Fibroblast of peridontal ligament (primary cell): ENCODE measurements at regions not wholly inside any gene's neighbourhood (a gene's known extent, or its start where the extent isn't known, plus 50 kb on each side); places are given as distances from the start of the nearest gene placed in this dataset.
"Not testable (repeated sequence)": the region's sequence is repeated elsewhere in the genome, so short reads cannot be mapped to it uniquely, and the experiment has no call there.

Source experiments
- DNase-seq: peaks from one replicate; pipeline ENCODE4 v3.0.0-alpha.2; 2010; ENCODE audit errors: extremely low read depth

- DNase-seq, result not testable (repeated sequence)
Observed at GRCh38 chr3:144023543-144023942, 51.9 kb downstream of the DIPK2A start.

- DNase-seq, result no peak
Observed at GRCh38 chr3:144028798-144029411, 57.3 kb downstream of the DIPK2A start.

DNA sequence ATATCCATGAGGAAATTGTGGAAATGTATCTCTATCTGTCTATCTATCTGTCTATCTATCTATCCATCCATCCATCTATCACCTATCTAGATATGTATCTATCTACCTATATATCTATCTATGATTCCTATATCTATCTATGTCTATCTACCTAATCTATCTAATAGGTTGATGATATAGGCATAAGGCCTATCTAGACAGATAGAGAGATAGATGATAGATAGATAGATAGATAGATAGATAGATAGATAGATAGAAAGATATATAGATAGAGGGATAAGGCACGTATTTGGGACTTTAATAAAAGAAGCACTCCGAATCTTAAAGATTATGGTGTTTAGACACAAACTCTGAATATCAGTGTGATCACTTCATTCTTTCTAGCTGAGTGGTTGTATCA is 58.1 kb downstream of the DIPK2A start:
- DNase-seq, result no peak

GRCh38 chr3:144031938-144032337 is 60.3 kb downstream of the DIPK2A start:
- DNase-seq, result no peak

DNA sequence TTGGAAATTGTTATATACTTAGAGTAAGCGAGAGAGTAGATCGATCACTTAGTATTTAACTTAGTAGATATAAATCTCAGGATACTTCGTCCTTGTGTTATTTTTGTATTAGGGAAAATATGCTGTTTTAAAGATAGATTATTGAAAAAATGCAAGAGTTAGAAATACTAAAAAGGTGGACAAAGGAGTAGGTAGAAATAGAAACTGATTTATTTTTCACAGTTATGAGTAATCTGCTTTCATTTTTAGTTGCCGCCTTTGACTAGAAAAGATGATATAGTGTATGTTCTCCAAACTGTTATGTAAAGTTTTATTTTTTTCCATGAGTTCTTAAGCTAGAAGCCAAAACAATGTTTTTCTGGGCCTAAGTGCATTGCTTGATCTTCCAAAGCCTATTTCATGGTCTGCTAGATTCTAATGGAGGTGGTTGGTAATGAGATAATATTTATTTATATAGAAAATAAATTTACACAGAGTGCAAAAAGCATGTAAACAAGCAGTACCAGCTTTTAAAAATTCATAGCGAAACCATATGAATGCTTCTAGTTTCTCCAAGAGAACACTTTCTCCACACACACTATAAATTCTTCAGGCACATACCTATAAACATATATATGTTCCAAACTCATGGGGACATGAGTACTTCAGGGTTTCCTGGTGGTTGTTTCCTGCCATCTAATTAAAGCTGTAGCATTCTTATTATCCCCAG is 61.1 kb downstream of the DIPK2A start:
- DNase-seq, result no peak

DNA sequence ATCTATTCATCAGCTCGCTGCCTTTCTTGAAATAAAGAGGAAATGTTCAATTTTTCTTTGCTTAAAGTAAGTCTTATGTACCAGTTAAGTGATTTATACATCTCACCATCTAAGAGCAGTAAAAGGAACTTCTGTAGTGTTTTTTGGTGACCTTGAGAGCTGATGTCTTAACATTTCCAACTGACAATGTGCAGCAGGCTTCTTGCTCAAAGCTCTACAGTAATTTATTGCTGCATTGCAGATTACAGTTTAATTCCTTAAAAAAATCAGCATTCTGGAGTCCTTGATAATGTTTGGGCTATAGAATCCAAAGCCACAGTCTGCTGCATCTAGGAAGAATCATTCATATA is 61.6 kb downstream of the DIPK2A start:
- no peak for DNase-seq

DNA sequence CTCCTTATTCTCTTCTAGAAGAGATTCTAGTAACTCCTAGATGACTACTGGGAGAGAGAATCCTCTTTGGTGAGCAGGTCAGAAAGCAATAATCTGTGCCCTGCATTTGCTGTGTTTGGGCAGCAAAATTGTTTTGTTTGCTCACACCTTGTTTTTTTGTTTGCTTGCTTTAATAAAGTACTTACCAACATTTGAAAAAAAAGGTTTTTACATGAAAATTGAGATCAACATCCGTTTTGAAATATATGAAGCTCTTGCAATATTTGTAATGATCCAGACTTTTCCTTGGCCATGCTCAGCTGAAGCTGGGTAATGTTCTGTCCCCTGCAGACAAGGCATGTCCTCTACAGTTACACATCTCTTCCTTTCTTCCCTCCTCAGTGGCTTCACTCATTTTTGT is 62.2 kb downstream of the DIPK2A start:
- DNase-seq, result no peak

DNA sequence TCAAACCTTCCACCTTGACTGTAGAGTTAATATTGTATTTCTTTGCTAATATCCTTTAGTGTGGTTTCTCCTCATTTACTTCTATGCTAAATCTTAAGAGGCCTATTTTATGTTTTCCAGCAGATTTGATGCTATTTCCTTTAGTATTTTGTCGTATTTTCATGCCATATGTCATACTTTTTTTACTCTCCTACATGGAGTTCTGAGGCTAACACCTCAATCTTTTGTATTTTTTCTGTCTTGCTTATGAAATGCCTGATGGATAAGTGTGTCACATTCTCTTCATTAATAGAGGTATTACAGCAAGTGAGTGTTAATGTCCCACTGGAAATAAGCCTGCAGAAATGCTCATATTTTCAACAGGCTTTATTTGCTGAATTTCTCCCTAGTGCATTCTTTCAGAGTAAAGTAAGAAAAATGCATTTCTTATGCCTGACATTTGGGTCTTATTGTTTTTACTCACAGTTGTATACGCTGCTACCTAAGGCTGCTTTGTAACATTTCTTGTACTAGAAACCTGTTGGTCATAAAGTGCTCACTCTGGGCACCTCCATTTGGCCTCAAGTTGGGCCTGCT is 63.2 kb downstream of the DIPK2A start:
- DNase-seq, result no peak

- no peak for DNase-seq
Observed at GRCh38 chr3:144036498-144036897, 64.9 kb downstream of the DIPK2A start.

DNA sequence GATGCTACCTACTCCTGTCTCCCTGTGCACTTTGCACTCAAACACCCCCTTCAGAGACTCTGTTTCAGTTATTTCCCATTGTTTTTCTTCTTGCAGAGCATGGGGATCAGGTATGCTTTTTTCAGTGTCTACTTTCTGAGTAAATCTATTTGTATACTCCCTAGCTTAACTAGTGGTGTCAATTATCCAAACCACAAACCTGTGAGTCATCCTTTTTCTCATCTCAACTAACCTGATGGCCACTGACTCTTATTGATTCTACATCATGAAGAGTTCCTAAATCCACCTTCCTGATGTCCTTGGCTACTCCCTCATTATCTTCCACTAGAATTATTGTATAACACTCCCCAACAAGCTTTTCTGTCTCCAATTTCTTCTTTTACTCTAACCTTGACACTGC is 68.0 kb downstream of the DIPK2A start:
- DNase-seq, result no peak

GRCh38 chr3:144041960-144042556 is 70.4 kb downstream of the DIPK2A start:
- no peak for DNase-seq

- DNase-seq, result no peak
Observed at GRCh38 chr3:144045766-144046165, 74.1 kb downstream of the DIPK2A start.

DNA sequence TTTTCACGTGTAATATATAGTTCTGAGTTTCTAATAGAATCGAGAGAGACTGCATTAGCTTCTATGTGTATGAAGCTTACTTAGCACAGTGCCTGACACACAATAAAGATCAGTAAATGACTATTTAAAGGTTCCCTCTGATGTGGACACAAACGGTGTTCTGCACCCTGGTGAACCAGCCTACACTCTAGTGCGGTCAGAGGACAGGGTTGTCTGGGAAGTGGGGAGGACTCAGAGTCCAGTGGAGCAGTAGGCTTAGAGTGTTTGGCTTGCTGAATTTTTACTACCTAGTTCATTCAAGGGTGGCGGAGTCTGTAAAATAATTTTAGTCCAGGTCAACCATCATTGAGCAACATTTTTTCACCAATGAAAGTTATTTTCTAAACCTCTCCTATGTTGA is 77.8 kb downstream of the DIPK2A start:
- DNase-seq, result no peak

DNA sequence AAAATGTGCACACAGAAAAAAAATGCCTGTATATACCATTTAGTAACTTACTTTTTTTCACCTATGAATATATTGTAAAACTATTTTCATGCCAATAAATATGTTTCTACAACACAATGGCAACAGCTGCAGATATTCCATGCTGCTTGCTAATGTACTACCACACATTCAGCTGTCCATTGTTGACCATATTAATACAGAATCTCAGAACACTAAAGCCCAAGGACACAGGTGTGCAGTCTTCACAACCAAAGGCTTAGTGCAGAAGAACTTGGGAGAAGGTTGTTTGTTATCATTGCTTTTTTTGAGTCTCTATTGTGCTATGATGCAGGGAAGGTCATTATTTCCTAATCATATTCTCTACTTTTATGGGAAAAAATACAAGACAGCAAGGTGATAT is 79.6 kb downstream of the DIPK2A start:
- no peak for DNase-seq

DNA sequence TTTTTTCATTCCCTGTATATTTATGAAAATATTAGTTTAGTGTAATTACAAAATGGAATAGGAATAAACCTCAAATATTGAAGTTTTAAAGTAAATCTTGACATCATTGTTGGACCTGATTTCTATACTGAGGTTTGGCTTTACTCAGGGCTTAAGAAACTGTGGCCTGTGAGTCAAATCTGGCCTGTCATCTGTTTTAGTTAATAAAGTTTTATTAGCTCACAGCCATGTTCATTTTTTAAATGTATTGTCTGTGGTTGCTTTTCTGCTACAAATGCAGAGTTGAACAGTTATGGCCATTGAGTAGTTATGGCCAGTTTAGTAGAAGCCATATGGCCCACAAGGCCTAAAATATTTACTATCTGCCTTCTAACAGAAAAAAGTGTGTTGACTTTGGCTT is 80.7 kb downstream of the DIPK2A start:
- no peak for DNase-seq

GRCh38 chr3:144053121-144053520 is 81.5 kb downstream of the DIPK2A start:
- DNase-seq, result peak; percentile 17

GRCh38 chr3:144054766-144055165 is 83.1 kb downstream of the DIPK2A start:
- no peak for DNase-seq

GRCh38 chr3:144055604-144056003 is 84.0 kb downstream of the DIPK2A start:
- peak; percentile 25 for DNase-seq

DNA sequence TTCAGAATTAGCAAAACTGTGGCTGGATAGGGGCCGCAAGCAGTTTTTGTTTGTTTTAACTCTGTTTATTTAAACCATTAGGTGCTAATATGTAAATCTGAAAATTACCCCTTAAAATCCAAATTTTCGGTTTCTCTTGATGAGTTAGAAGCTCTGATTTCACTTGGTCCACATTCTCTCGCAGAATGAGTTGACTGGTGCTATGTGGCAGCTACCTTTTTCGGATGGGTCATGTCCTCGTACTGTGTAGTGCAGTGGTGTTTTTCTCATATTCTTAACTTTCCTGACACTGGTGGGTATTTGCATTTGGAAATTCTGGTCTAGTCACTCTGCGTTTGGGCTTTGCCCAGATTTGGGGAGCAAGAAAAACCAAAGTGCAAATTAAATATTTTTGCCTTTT is 87.1 kb downstream of the DIPK2A start:
- DNase-seq, result no peak

- DNase-seq, result no peak
Observed at GRCh38 chr3:144059481-144059880, 87.9 kb downstream of the DIPK2A start.

GRCh38 chr3:144060881-144061280 is 89.3 kb downstream of the DIPK2A start:
- no peak for DNase-seq

DNA sequence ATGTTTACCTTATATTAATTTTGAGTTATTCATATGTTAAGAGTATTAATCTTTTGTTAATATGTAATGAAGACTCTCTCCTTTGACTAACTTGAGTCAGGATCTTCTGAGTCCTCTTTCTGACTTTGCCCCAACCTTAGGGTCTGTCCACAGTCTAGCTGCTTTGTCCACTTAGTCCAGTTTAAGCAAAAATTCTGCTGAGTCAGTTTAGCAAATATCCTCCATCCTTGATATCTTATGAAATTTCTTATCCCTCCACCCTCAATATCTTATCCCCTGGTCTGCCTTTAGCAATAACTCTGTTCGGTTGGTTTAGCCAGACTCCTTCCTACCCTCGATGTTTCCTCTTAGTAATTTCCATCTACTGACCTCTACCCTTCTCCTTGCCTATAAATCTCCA is 91.7 kb downstream of the DIPK2A start:
- DNase-seq, result no peak

DNA sequence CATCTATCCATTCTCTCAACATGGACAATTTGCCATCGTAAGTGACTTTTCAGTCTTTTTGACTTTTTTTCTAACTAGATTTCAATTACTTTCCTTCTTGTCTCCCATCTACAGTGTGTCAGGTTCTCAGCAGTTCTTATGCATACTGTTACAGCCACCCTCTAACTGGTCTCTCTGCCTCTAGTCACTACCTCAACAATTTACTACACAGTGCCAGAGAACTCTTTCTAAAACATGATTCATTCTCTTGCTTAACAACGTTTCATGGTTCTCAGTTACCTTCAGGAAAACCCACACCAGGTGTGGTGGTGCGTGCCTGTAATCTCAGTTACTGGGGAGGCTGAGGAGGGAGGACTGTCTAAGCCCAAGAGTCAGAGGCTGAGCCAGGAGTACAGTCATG is 95.4 kb downstream of the DIPK2A start:
- no peak for DNase-seq
